ENCODE measurements at regions not wholly inside any gene's neighbourhood (a gene's known extent, or its start where the extent isn't known, plus 50 kb on each side); places are given as distances from the start of the nearest gene placed in this dataset.

DNA sequence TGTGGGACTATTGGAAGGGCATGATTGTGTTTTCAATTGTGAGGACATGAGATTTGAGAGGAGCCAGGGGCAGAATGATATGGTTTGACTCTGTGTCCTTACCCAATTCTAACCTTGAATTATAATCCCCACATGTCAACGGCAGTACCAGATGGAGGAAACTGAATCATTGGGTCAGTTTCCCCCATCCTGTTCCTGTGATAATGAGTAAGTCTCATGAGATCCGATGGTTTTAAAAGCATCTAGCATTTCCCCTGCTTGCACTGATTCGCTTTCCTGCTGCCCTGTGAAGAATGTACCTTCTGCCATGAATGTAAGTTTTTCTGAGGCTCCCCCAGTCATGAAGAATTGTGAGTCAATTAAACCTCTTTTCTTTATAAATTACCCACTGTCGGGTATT lies 1367.1 kb downstream of the XPNPEP1 start:
- TF ChIP-seq, protein P1, sequence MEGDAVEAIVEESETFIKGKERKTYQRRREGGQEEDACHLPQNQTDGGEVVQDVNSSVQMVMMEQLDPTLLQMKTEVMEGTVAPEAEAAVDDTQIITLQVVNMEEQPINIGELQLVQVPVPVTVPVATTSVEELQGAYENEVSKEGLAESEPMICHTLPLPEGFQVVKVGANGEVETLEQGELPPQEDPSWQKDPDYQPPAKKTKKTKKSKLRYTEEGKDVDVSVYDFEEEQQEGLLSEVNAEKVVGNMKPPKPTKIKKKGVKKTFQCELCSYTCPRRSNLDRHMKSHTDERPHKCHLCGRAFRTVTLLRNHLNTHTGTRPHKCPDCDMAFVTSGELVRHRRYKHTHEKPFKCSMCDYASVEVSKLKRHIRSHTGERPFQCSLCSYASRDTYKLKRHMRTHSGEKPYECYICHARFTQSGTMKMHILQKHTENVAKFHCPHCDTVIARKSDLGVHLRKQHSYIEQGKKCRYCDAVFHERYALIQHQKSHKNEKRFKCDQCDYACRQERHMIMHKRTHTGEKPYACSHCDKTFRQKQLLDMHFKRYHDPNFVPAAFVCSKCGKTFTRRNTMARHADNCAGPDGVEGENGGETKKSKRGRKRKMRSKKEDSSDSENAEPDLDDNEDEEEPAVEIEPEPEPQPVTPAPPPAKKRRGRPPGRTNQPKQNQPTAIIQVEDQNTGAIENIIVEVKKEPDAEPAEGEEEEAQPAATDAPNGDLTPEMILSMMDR (IDR thresholded peaks at IDR 0.05), result no peak
- TF ChIP-seq POLR2A (IDR thresholded peaks at IDR 0.05) (no peak), EP300 (IDR thresholded peaks at IDR 0.05) (no peak)

Measured in tibial nerve (tissue), 4 donors.